K562 (cell line): ENCODE measurements at regions not wholly inside any gene's neighbourhood (a gene's known extent, or its start where the extent isn't known, plus 50 kb on each side); places are given as distances from the start of the nearest gene placed in this dataset.

Experiments
- ATAC-seq: fragments of 200-7000 bp; cut with Tn5 transposase; 3 replicates; pipeline ENCODE4 v1.9.1; 2020; ENCODE audit warnings: moderate library complexity
- BruUV-seq: library from RNA; stranded (reverse); fragments of 400-500 nt; replicated peaks from 2 replicates; lab custom pipeline; 2021; lab: Mats Ljungman, UMichigan
- CTCF ChIA-PET: fragments of 300-600 bp; formaldehyde crosslinking; extraction: SDS; loops from one replicate; lab custom pipeline; 2021; ENCODE audit warnings: low intra/inter-chr PET ratio; lab: Yijun Ruan, JAX
- POLR2A ChIA-PET: fragments of 300-600, 350-650 bp; sonication (Branson Sonifier 250); formaldehyde crosslinking; extraction: SDS; loops from one replicate; lab custom pipeline; 2021; ENCODE audit warnings: antibody characterized with exemption, inconsistent platforms; lab: Yijun Ruan, JAX
- DNase-seq, 4 experiments: peaks; one replicate each; pipeline versions ENCODE4 v3.0.0 to v3.0.0-alpha.2; 2011 to 2018; ENCODE audit warnings: low spot score in 3 of 4, mixed read lengths in 3 of 4; ENCODE audit errors: extremely low read depth in 1 of 4
- FAIRE-seq: peaks from 2 replicates; lab custom pipeline; 2011; peaks lifted over from hg19 to GRCh38; lab: Jason Lieb, UNC
- H2AFZ ChIP-seq: 2 replicates; pipeline ENCODE4 v1.6.0; 2011; ENCODE audit warnings: low read depth, low read length, control low read depth, inconsistent platforms
- H3K27ac ChIP-seq: fragments of 200-600 bp; 3 replicates; pipeline ENCODE4 v1.8.0; 2011; ENCODE audit warnings: low read depth, mild to moderate bottlenecking, control low read depth, inconsistent platforms, low read length, moderate library complexity, mixed read lengths; ENCODE audit errors: extremely low read depth
- H3K27me3 ChIP-seq, 2 experiments: fragments of 300-600 bp in 1 of 2; 2 replicates in 1 of 2; 3 replicates in 1 of 2; pipeline versions ENCODE4 v1.6.0 to v1.8.0; 2011; ENCODE audit warnings: inconsistent platforms in 2 of 2, low read length in 2 of 2, mild to moderate bottlenecking in 1 of 2, mixed read lengths in 1 of 2, moderate library complexity in 1 of 2; ENCODE audit not compliant: control insufficient read depth in 2 of 2, insufficient read depth in 2 of 2
- H3K36me3 ChIP-seq: fragments of 300-600 bp; 3 replicates; pipeline ENCODE4 v1.8.0; 2011; ENCODE audit warnings: mild to moderate bottlenecking, low read length, inconsistent platforms; ENCODE audit not compliant: control insufficient read depth, insufficient read depth
- H3K4me1 ChIP-seq, 2 experiments: fragments of 200-600 bp in 1 of 2; replicated peaks in 1 of 2; 2 replicates in 1 of 2; 3 replicates in 1 of 2; pipeline versions ENCODE4 v1.5.1 to v1.8.0; 2011; ENCODE audit warnings: inconsistent platforms in 2 of 2, low read length in 2 of 2, mild to moderate bottlenecking in 1 of 2, mixed read lengths in 1 of 2, moderate library complexity in 1 of 2; ENCODE audit not compliant: control insufficient read depth in 2 of 2, insufficient read depth in 2 of 2
- H3K4me2 ChIP-seq: 2 replicates; pipeline ENCODE4 v1.6.1; 2011; ENCODE audit warnings: low read length, control low read depth, inconsistent platforms, mixed read lengths; ENCODE audit not compliant: insufficient read depth
- H3K4me3 ChIP-seq: fragments of 200-600 bp; sonication (generic), shearing (Covaris generic); 2 replicates; pipeline ENCODE4 v1.5.1; 2016; ENCODE audit warnings: control low read depth, inconsistent platforms
- H3K79me2 ChIP-seq: fragments of 200-600 bp; 3 replicates; pipeline ENCODE4 v1.8.0; 2011; ENCODE audit warnings: low read length, inconsistent platforms; ENCODE audit not compliant: control insufficient read depth, insufficient read depth
- H3K9ac ChIP-seq, 2 experiments: 2 replicates each; pipeline versions ENCODE4 v1.6.0 to v1.6.1; 2011; ENCODE audit warnings: low read depth in 2 of 2, low read length in 2 of 2, control low read depth in 1 of 2, inconsistent platforms in 1 of 2, mild to moderate bottlenecking in 1 of 2, mixed read lengths in 1 of 2; ENCODE audit not compliant: insufficient read depth in 1 of 2
- H3K9me1 ChIP-seq: one replicate; pipeline ENCODE4 v1.6.0; 2011; ENCODE audit warnings: inconsistent platforms, mild to moderate bottlenecking, low read length, moderate library complexity; ENCODE audit not compliant: control insufficient read depth, insufficient read depth
- H3K9me3 ChIP-seq: replicated peaks from 2 replicates; pipeline ENCODE4 v1.5.1; 2011; ENCODE audit warnings: low read depth, low read length, inconsistent platforms; ENCODE audit not compliant: control insufficient read depth, insufficient read depth
- H4K20me1 ChIP-seq: replicated peaks from 2 replicates; pipeline ENCODE4 v1.6.1; 2011; ENCODE audit warnings: low read length, inconsistent platforms, mixed read lengths; ENCODE audit not compliant: control insufficient read depth, insufficient read depth
- BRCA1 ChIP-seq, 2 experiments: fragments of 450-650 bp in 1 of 2; sonication (generic) in 1 of 2; formaldehyde crosslinking in 1 of 2; IDR thresholded peaks; 2 replicates each; pipeline versions ENCODE4 v1.5.0 to v1.6.1; 2017 to 2020; ENCODE audit warnings: mild to moderate bottlenecking in 1 of 2, missing genetic modification reagents in 1 of 2
- DMBX1 ChIP-seq: fragments of 250-450 bp; sonication (Bioruptor Pico); IDR thresholded peaks from 2 replicates; pipeline ENCODE4 v1.8.0; 2022; ENCODE audit warnings: inconsistent platforms, mild to moderate bottlenecking, moderate library complexity, borderline replicate concordance
- PHB ChIP-seq: fragments of 250-450 bp; sonication (Bioruptor Pico); IDR thresholded peaks from 2 replicates; pipeline ENCODE4 v1.5.0; 2021
- RCOR1 ChIP-seq, 2 experiments: IDR thresholded peaks; 2 replicates each; pipeline ENCODE4 v1.6.1; 2012; ENCODE audit warnings: low read depth in 2 of 2, low read length in 2 of 2, borderline replicate concordance in 1 of 2, improper control_type of control experiment in 1 of 2
- SMAD1 ChIP-seq: fragments of 150-350 bp; IDR thresholded peaks from 2 replicates; pipeline ENCODE4 v1.6.1; 2014; ENCODE audit warnings: low read length, low read depth; ENCODE audit not compliant: partially characterized antibody
- ZNF384 ChIP-seq: IDR thresholded peaks from 2 replicates; pipeline ENCODE4 v1.6.1; 2012; ENCODE audit warnings: low read depth, low read length, improper control_type of control experiment
- WGBS: fragments of 100-300 bp; shearing (Covaris generic); methylation state at CpG from one replicate; pipeline ENCODE4 v1.1.6; 2016; ENCODE audit warnings: low coverage, mixed read lengths; ENCODE audit not compliant: insufficient coverage; ENCODE audit errors: missing lambda C conversion rate; 5-methylcytosine and 5-hydroxymethylcytosine counted together
- in situ Hi-C: fragments of 300-500 bp; cut with MboI; formaldehyde crosslinking; loops from 4 replicates; pipeline ENCODE4 v1.15.0; 2018; ENCODE audit warnings: inconsistent platforms, mixed read lengths
- intact Hi-C: fragments of 100-400 bp; cut with micrococcal nuclease; formaldehyde crosslinking; loops from 2 replicates; pipeline ENCODE4 v1.14.2; 2022
- TF ChIP-seq, protein P1 (sequence below): fragments of 450-650 bp; IDR thresholded peaks from 2 replicates; pipeline ENCODE4 v1.6.1; 2016; ENCODE audit warnings: mild to moderate bottlenecking
- TF ChIP-seq, protein P2 (sequence below): fragments of 450-650 bp; IDR thresholded peaks from 2 replicates; pipeline ENCODE4 v1.6.1; 2014; ENCODE audit warnings: low read depth, mild to moderate bottlenecking, moderate library complexity, borderline replicate concordance

DNA sequence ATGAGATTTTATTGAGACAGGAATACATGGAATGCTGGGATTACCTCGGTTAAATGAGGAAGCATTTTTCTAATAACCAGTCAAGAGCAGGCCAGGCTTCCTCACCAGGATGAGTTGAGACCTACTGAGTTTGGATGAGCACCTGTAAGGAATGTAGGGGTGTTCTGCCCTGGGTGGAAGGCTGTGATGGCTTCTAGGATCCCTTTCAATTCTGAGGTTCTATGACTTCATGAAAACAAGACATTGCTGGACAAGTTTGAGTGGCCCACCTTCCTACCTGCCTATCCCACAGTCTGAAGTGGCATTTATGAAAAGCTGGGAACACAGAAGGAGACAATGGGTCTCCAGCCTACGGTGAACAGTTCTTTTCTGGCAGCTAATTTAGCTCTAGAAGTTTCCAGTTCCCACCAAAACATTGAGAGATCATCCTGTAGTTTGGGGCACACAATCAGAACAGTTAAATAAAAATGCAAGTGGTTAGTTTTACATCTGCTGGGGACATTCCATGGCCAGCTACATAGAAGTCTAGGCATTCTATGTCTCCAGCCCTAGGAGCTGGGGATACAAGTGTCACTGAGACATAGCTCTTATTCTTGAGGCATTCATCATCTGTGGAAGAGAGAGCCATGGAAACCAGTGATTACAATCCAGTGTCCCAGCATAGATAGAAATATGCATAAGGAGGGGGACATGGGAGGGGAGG is 51.3 kb upstream of the TSPAN2 start:
- Histone ChIP-seq H3K9me3 (no peaks in the 10 kb centered on the region), H3K4me1 (peaks cover 0 to 2% of the 10 kb centered on the region in 2 experiments; a peak in 1 of 5 replicates), H3K79me2 (no peaks in the 10 kb centered on the region), H3K36me3 (no peaks in the 10 kb centered on the region), H3K27ac (no peak overlapping the region), H3K4me2 (no peak overlapping the region), H4K20me1 (no peaks in the 10 kb centered on the region; the same call in 1 of the 2 replicates), H3K27me3 (no peaks in the 10 kb centered on the region), H2AFZ (no peak overlapping the region), H3K9ac (no peak overlapping the region), H3K4me3 (no peak overlapping the region), H3K9me1 (no peaks in the 10 kb centered on the region)
- intact Hi-C loops (no loop called here), in situ Hi-C loops (loop anchor here (25.0 kb wide), 1 partner anchor 622 kb away; the partner anchor contains the start of gene CASQ2)
- TF ChIP-seq RCOR1 (IDR thresholded peaks at IDR 0.05; ENCODE audit: borderline replicate concordance in 1 of 2, low read depth in 2 of 2, low read length in 2 of 2) (no peak), BRCA1 (IDR thresholded peaks at IDR 0.05) (no peak), BRCA1 (CRISPR knock-in tag; IDR thresholded peaks at IDR 0.05) (no peak), SMAD1 (no peak), DMBX1 (CRISPR knock-in tag) (no peak), PHB (CRISPR knock-in tag) (no peak), ZNF384 (no peak)
- TF ChIP-seq, protein P1, sequence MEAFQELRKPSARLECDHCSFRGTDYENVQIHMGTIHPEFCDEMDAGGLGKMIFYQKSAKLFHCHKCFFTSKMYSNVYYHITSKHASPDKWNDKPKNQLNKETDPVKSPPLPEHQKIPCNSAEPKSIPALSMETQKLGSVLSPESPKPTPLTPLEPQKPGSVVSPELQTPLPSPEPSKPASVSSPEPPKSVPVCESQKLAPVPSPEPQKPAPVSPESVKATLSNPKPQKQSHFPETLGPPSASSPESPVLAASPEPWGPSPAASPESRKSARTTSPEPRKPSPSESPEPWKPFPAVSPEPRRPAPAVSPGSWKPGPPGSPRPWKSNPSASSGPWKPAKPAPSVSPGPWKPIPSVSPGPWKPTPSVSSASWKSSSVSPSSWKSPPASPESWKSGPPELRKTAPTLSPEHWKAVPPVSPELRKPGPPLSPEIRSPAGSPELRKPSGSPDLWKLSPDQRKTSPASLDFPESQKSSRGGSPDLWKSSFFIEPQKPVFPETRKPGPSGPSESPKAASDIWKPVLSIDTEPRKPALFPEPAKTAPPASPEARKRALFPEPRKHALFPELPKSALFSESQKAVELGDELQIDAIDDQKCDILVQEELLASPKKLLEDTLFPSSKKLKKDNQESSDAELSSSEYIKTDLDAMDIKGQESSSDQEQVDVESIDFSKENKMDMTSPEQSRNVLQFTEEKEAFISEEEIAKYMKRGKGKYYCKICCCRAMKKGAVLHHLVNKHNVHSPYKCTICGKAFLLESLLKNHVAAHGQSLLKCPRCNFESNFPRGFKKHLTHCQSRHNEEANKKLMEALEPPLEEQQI: no peak
- TF ChIP-seq, protein P2, sequence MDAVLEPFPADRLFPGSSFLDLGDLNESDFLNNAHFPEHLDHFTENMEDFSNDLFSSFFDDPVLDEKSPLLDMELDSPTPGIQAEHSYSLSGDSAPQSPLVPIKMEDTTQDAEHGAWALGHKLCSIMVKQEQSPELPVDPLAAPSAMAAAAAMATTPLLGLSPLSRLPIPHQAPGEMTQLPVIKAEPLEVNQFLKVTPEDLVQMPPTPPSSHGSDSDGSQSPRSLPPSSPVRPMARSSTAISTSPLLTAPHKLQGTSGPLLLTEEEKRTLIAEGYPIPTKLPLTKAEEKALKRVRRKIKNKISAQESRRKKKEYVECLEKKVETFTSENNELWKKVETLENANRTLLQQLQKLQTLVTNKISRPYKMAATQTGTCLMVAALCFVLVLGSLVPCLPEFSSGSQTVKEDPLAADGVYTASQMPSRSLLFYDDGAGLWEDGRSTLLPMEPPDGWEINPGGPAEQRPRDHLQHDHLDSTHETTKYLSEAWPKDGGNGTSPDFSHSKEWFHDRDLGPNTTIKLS: no peak
- FAIRE-seq: no peak
- ChIA-PET POLR2A (interaction anchor here (0.8 to 1.0 kb wide), 2 partner anchors 17 to 329 kb away, joined by 3 read pairs; no protein-coding TSS in a partner anchor), CTCF (interaction anchor here (0.6 kb wide), 1 partner anchor 455 kb away, joined by 3 read pairs; no protein-coding TSS in a partner anchor)
- ATAC-seq: no peak
- no peak for DNase-seq
- no TSS peak for BruUV-seq
- WGBS: 0% methylated on average over 2 of the region's 2 CpGs
